Testis (tissue), 2 donors: ENCODE measurements at regions not wholly inside any gene's neighbourhood (a gene's known extent, or its start where the extent isn't known, plus 50 kb on each side); places are given as distances from the start of the nearest gene placed in this dataset.

Source experiments
- POLR2A ChIP-seq: fragments of 450-650 bp; IDR thresholded peaks from one replicate; pipeline ENCODE4 v1.6.1; 2017; ENCODE audit warnings: antibody characterized with exemption, mild to moderate bottlenecking, moderate library complexity
- TF ChIP-seq, protein P1 (sequence below), 3 experiments: fragments of 450-650 bp in 2 of 3; fragments of 200-600 bp in 1 of 3; sonication (generic) in 1 of 3; IDR thresholded peaks; one replicate each; pipeline ENCODE4 v1.5.1; 2016 to 2019; ENCODE audit warnings: antibody characterized with exemption in 3 of 3, mild to moderate bottlenecking in 2 of 3, moderate library complexity in 1 of 3

DNA sequence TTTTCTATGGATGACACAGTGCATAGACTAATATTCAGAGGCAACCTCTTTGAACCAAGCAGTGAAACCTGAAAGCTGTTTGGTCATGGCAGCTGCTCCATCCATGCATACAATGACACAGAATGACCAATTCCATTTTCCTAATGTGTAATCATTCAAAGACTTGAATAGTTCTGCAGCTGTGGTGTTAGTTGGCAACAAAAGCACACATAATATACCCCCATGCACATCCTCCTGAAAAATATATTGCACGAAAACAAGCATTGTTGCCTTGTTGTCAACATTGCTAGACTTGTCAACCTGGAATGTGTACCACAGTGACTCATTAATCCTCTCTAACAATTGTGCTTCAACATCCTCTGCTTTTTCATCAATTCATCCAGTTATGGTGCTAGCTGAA is 71.0 kb upstream of the SEMA6A start:
- TF ChIP-seq POLR2A = no peak
- TF ChIP-seq, protein P1, sequence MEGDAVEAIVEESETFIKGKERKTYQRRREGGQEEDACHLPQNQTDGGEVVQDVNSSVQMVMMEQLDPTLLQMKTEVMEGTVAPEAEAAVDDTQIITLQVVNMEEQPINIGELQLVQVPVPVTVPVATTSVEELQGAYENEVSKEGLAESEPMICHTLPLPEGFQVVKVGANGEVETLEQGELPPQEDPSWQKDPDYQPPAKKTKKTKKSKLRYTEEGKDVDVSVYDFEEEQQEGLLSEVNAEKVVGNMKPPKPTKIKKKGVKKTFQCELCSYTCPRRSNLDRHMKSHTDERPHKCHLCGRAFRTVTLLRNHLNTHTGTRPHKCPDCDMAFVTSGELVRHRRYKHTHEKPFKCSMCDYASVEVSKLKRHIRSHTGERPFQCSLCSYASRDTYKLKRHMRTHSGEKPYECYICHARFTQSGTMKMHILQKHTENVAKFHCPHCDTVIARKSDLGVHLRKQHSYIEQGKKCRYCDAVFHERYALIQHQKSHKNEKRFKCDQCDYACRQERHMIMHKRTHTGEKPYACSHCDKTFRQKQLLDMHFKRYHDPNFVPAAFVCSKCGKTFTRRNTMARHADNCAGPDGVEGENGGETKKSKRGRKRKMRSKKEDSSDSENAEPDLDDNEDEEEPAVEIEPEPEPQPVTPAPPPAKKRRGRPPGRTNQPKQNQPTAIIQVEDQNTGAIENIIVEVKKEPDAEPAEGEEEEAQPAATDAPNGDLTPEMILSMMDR (IDR thresholded peaks at IDR 0.05) = no peak
